Vagina (tissue), 2 donors: ENCODE measurements at regions not wholly inside any gene's neighbourhood (a gene's known extent, or its start where the extent isn't known, plus 50 kb on each side); places are given as distances from the start of the nearest gene placed in this dataset.

ENCODE experiments used
- POLR2A ChIP-seq, 2 donors: fragments of 450-650 bp; IDR thresholded peaks; one replicate each; pipeline ENCODE4 v1.6.1; 2017; ENCODE audit warnings: antibody characterized with exemption in 2 of 2, mild to moderate bottlenecking in 2 of 2, moderate library complexity in 2 of 2
- POLR2AphosphoS5 ChIP-seq, 2 donors: sonication (generic); formaldehyde crosslinking; IDR thresholded peaks; one replicate each; pipeline ENCODE4 v1.9.0; 2017; ENCODE audit warnings: antibody characterized with exemption in 2 of 2, mild to moderate bottlenecking in 2 of 2, low read depth in 1 of 2; ENCODE audit not compliant: insufficient read depth in 1 of 2
- TF ChIP-seq, protein P1 (sequence below), 3 experiments: fragments of 450-650 bp in 2 of 3; fragments of 200-600 bp in 1 of 3; sonication (generic) in 1 of 3; IDR thresholded peaks; one replicate each; pipeline ENCODE4 v1.5.1; 2017 to 2019; ENCODE audit warnings: antibody characterized with exemption in 3 of 3, mild to moderate bottlenecking in 2 of 3, moderate library complexity in 2 of 3

DNA sequence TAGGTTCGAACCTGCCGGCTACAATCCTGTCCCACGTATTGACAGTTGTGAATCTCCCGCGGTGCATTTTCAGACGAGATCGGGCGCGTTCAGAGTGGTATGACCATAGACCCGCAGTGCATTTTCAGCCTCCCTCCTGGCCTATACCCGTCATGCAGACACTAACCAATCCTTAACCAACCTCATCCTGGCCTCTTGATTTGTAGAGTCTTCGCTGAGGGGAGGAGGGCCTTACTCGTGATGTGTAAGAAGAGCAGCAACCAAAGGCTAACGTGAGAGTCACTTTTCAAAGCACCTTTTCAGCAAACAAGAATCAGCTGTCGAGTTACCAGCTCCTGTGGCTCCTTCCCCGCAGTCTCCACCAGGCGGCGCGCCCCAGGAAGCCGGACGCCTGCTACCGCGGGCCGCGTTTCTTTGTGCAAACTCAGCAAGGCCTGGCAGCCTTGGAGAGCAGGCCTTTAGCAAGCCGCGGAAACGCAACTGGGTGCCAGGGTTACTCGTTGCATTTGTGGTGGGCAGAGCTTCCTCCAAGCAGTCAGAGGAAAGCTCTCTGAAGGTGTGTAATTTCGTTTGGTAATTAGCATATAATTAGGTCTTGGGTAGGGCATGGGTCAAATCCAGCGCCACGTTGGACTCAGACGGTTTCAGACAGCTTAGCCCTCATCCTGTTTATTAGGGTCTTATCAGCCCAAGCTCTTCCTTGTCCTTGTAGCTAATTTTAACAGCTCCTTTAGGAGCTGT is 139.8 kb downstream of the OR2B2 start:
- TF ChIP-seq POLR2A (IDR thresholded peaks at IDR 0.05): no peak
- TF ChIP-seq, protein P1, sequence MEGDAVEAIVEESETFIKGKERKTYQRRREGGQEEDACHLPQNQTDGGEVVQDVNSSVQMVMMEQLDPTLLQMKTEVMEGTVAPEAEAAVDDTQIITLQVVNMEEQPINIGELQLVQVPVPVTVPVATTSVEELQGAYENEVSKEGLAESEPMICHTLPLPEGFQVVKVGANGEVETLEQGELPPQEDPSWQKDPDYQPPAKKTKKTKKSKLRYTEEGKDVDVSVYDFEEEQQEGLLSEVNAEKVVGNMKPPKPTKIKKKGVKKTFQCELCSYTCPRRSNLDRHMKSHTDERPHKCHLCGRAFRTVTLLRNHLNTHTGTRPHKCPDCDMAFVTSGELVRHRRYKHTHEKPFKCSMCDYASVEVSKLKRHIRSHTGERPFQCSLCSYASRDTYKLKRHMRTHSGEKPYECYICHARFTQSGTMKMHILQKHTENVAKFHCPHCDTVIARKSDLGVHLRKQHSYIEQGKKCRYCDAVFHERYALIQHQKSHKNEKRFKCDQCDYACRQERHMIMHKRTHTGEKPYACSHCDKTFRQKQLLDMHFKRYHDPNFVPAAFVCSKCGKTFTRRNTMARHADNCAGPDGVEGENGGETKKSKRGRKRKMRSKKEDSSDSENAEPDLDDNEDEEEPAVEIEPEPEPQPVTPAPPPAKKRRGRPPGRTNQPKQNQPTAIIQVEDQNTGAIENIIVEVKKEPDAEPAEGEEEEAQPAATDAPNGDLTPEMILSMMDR (IDR thresholded peaks at IDR 0.05): peak; percentile 59 to 71 (median 65)
- peak in 1 of 2 donors; percentile 48 for TF ChIP-seq POLR2AphosphoS5 (IDR thresholded peaks at IDR 0.05; ENCODE audit: insufficient read depth in 1 of 2, low read depth in 1 of 2)
